GM12875 (cell line): ENCODE measurements at regions not wholly inside any gene's neighbourhood (a gene's known extent, or its start where the extent isn't known, plus 50 kb on each side); places are given as distances from the start of the nearest gene placed in this dataset.

Experiments used
- H3K4me3 ChIP-seq: one replicate; pipeline ENCODE4 v1.5.1; 2011; ENCODE audit warnings: low read depth, low read length, control low read depth
- CTCF ChIP-seq: IDR thresholded peaks from 2 replicates; pipeline ENCODE4 v1.5.1; 2011; ENCODE audit warnings: low read depth, mild to moderate bottlenecking, control low read depth, inconsistent platforms, low read length, moderate library complexity, borderline replicate concordance; ENCODE audit not compliant: insufficient read depth

GRCh38 chr3:74436184-74436583 is 178.3 kb downstream of the CNTN3 start:
- no peak for TF ChIP-seq CTCF

GRCh38 chr3:74435631-74436030 is 178.8 kb downstream of the CNTN3 start:
- H3K4me3 ChIP-seq: no peak overlapping the region
- no peak for TF ChIP-seq CTCF

More at GRCh38 chr3:74436184-74436583, 178.3 kb downstream of the CNTN3 start:
- H3K4me3 ChIP-seq: no peak overlapping the region

GRCh38 chr3:74434406-74434805 is 180.1 kb downstream of the CNTN3 start:
- no peak for TF ChIP-seq CTCF
- H3K4me3 ChIP-seq: no peak overlapping the region

- no peak for TF ChIP-seq CTCF
- no peak overlapping the region for H3K4me3 ChIP-seq
Observed at GRCh38 chr3:74426571-74426970, 187.9 kb downstream of the CNTN3 start.

- no peak overlapping the region for H3K4me3 ChIP-seq
- no peak for TF ChIP-seq CTCF
Observed at GRCh38 chr3:74423867-74424266, 190.6 kb downstream of the CNTN3 start.

- TF ChIP-seq CTCF: no peak
- no peak overlapping the region for H3K4me3 ChIP-seq
Observed at GRCh38 chr3:74420538-74421124, 193.8 kb downstream of the CNTN3 start.

GRCh38 chr3:74415731-74416130 is 198.7 kb downstream of the CNTN3 start:
- TF ChIP-seq CTCF: no peak
- no peak overlapping the region for H3K4me3 ChIP-seq
